ENCODE measurements at regions not wholly inside any gene's neighbourhood (a gene's known extent, or its start where the extent isn't known, plus 50 kb on each side); places are given as distances from the start of the nearest gene placed in this dataset.
"Not testable (repeated sequence)": the region's sequence is repeated elsewhere in the genome, so short reads cannot be mapped to it uniquely, and the experiment has no call there.

DNA sequence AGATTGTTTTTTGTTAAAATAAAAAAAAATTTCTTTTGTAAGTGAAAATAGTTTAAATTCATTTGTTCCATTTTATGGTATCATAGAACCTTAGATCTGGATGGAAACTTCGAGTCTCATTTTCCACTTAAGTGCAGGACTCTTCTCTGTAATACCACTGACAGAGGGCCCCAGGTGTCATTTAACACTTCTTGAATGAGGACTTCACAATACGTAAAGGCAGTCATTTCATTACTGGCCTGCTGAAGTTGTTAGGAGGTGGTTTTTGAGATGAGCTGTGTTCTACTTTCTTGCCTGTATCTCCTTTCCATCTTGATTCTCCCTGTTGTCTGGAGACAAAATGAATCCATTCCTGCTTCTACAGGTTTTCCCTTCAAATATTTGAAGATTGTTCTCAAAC lies 455.3 kb downstream of the DMRT2 start:
- no peak for DNase-seq

DNA sequence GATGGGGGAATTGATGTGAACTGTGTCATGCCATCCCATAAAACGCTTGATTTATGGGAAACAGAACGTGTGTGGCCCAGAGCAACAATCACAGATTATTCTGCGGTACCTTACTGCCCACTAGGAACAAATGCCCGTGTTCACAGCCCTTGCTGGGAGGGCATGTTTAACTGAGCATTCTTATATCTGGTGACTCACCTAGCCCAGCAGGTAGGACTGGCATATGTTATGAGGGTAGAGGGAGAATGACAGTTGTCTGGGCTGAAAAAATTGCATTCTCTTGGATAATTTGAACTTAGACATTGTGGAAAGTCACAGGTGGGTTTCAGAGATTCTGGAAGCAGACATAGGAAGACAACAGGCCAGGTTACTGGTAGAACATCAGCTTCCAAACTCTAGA lies 460.6 kb downstream of the DMRT2 start:
- DNase-seq: no peak

DNA sequence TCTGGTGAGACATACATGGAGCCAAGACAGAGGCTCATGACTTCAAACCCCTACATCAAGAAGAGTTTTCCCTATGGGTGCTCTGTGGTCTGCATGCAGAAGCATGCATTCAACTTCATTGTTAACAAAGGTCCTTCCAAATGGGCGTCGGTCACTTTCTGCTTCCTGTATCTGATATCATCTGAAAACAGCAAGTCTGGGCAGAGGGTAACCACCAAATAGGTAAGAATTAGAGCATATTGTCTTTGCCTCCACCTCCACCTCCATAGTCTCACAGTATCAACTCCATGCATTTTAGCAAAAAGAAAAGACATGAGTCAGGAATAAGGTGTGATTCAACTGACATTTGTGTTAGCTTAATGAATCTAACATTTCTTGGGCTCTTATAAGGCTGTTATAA lies 462.9 kb downstream of the DMRT2 start:
- DNase-seq: no peak

DNA sequence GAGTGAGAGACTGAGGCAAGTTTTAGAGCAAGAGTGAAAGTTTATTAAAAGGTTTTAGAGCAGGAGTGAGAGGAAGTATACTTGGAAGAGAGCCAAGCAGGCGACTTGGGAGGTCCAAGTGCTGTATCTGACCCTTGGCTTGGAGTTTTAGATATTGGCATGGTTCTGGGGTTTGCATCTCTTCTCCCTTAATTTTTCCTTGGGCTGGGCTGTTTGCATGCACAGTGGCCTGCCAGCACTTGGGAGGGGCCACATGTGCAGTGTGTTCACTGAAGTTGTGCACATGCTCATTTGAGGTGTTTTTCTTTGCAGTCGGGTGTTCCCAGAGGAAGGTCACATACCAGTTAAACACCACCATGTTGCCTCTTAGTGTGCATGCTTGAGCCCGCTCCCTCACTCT lies 464.1 kb downstream of the DMRT2 start:
- DNase-seq: no peak

DNA sequence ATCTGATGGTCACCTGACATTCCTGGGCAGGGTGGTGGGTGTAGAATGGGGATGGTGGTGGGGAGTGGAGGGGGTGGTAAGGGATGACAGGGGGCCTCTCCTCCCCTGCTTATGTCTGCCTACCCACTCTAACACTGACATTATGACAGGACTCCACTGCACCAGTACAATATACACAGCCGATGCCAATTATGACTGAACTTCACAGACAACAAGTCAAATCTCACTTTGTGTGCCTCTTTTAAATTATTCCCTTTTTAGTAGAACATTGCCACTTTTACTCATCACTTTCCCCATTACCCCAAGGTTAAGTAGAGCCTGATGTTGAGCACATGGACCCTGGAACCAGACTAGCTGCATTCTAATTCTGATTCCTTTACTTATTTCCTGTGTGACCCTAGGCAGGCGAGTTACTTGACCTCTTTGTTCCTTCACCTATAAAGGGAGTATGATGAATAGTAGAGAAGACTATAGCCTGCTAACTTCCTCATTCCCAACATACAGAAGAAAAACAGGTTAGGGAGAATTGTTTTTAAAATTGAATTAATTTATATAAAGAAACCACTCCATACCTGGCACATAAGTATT lies 464.7 kb downstream of the DMRT2 start:
- DNase-seq: no peak

DNA sequence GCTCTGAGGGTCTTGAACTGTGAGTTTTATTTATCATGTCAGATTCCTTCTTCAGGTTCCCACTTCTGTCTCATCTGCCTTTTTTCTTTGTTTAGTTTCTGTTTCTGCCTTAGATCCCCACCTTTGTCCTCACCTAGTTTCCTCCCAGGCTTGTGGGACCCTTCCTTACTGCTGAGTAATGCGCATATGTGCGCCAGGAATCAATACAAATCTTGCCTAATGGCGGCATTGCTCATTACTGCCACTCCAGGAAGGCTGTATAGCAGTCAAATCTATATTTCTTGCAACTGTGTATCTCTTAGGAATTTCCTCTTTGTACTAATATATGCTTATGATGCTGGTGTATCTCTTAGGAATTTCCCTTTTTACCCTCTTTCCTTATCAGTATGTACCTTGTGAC lies 465.4 kb downstream of the DMRT2 start:
- DNase-seq: no peak

DNA sequence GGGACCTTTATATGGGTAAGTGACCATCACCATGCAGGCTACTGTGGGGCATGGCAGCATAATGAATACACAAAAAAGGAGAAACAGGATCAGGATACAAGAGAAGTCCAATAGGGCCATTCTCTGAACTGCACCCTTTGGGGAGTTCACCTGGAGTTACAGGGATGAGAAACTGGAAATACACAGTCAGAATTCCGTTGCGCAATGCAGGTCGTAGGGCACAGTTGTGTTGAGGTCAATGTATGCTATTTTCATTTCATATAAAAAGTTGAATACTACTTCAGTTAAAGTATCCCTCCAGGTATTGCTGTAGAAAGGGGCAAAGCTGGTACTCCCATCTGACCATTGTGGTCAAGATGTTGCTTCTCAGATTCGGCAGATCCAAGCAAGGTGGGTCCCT lies 471.4 kb downstream of the DMRT2 start:
- DNase-seq: no peak

DNA sequence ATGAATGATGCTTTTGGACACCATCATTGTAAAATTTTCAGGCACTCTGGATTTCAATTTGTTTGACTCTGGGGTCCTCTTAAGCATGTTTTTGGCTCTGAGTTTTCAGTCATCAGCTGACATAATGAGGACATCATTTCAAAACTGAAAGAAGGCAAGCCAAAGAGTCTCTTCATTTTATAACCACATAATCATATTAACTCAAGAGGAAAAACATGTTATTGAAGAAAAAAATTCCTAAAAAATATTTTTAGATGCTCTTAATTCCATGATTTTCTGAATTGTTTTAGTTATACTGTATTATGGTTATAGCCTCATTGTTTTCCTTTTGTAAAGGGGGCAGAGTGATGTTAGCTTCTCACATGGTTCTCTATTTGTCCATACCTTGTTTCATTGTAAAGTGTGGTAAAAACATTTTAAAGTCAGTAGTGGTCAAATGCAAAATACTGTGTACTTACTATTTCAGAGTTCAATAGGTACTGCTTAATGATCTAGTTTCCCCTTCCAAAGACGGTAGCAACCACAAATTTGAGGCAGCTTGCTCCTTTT lies 472.1 kb downstream of the DMRT2 start:
- no peak for DNase-seq

DNA sequence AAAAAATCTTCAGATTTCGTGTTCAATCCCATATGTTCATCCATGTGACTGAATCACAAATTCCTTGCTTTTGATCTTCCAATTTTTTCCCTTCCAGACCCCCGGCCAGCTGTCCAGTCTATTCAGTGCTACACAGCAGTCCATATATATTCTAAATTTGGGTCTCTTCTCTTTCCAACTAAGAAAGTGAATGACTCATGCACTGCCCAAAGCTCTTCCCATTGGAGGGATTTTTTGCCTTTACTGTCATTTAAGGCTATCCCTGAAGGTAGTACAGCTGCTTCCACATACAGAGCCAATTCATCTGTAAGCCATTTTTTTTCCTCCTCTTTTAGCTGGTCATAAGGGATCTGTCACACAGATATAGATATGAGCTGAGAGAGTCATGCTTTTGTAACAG lies 478.3 kb downstream of the DMRT2 start:
- DNase-seq: no peak

DNA sequence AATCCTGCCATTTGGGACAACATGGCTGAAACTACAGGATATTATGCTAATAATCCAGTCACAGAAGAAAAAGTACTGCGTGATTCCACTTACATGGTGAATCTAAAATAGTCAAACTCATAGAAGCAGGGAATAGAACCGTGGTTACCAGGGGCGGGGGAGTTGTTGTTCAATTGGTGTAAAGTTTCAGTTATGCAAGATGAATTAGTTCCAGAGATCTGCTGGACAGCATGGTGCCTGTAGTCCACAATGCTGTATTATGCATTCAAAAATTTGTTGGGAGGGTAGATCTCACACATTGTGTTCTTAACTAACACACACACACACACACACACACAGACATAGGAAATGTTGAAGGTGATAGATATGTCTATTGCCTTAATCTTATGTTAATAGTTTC lies 480.5 kb downstream of the DMRT2 start:
- no peak for DNase-seq

DNA sequence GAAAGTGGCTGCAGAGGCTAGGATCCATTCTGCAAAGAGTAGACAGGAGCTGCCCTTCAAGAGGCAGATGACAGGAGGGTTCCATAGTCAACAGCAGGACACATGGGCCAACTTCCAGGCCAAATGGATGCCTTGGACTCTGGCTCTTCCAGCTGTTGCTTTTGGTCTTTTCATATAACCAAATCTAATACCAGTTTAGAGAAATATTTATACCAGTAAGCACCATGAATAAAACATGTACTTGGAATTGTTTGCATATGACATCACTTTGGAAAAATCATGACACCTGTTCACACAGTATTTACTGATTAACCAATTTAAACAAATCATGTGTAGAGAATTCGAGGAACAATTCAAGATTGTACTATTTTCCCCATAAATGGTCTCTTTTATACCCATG lies 481.3 kb downstream of the DMRT2 start:
- no peak for DNase-seq

DNA sequence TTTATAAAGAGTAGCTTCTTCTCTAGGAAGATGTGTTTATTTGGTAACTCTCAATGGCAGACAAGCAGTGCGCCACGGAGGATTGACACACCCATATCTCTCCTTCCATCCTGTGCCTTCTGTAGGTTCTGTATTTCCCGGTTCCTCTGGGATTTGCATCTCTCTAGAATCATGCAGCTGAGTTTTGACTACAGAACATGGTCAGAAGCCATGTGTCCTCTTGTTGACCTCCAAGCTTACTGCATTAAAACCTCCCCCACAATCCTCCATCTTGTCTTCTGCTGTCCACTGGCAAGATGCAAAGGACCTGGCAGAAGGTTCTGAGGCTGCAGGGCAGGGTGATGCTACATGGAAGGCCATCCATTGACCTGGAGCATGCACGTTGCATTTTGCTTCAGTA lies 482.0 kb downstream of the DMRT2 start:
- no peak for DNase-seq

DNA sequence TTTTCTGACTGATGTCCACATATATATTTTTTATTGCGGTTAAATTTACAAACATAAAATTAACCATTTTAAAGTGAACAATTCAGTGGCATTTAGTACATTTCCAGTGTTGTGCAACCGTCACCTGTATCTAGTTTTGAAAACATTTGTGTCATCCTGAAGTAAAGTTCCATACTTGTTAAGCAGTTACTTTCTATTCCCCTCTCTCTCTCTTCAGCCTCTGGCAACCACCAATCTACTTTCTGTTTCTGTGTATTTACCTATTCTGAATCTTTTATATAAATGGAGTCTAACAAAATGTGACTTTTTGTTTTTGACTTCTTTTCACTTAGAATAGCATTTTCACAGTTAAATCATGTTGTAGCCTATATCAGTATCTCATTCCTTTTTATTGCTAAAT lies 480.1 kb upstream of the SMARCA2 start:
- no peak for DNase-seq

DNA sequence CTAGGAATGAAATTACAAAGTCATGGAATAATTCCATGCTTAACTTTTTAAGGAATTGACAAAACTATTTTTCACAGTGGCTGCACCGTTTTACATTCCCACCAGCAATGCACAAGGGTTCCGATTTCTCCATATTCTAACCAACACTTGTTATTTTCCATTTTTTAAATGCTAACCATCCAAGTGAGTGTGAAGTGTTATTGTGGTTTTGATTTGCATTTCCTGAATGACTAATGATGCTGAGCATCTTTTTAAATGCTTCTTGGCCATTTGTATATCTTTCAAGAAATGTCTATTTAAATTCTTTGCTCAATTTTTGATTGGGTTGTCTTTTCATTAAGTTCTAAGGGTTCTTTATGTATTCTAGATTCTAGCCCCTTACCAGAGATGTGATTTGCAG lies 479.5 kb upstream of the SMARCA2 start:
- DNase-seq: no peak

DNA sequence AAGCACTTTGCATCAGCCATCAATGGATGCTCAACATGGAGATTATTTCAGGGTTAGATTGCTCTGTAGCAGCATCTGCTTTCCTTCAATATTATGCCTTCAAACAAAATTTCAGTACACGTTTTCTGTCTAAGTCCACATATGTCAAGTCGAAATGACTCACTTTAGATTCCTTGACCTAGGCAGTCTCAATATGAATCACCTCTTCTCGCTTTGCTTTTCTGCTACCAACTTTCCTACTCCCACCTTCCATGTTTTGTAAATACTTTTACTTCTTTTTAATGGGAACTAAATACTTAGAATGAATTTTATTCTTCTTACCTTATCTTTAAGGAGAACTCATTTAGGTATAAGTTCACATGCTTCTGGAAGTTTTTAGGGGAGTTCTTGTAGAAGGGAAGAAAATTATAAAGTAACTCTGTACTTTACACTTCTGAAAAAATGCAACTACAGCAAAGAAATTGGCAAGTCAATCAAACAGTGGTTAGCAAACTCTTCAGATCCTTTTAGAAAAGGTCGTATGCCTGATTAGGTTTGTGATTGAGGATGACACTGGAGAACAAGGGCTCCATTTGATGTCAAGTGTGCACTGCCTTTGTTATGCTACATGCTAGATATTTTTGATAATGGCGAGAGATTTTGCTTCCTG lies 478.5 kb upstream of the SMARCA2 start:
- DNase-seq: no peak

DNA sequence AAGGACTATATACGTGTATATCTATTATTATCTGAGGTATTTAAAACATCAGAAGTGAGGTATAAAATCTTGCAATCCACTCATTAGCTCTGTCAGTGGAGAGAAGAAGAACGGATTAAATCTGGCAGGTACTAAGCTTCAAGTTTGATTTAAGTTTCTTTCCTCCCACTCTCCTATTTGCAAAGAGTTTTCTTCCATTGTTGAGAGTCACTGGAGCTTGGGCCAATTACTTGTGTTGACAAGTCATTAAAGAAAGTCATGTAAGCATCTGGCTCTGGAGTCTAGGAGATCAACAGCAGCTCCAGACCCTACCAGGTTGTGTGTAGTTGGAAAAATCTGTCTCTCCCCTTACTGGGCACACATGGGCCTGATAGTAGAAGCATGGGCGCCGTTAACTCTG lies 476.8 kb upstream of the SMARCA2 start:
- DNase-seq: no peak

DNA sequence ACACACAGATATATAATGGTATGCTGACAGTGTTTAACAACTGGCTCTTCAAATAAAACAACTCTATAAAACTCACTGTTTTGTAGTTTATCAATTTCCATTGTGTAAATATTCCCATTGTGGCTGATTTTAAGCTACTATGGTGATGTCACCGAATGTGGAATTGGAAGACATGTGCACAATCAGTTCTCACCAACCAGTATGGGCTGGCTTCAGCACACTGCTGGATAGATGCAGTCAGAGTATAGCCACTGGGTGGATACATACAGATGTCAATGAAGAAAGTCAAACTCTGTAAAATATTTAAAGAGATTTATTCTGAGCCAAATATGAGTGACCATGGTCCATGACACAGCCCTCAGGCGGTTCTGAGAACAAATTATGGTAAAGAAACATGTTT lies 475.9 kb upstream of the SMARCA2 start:
- DNase-seq: no peak

DNA sequence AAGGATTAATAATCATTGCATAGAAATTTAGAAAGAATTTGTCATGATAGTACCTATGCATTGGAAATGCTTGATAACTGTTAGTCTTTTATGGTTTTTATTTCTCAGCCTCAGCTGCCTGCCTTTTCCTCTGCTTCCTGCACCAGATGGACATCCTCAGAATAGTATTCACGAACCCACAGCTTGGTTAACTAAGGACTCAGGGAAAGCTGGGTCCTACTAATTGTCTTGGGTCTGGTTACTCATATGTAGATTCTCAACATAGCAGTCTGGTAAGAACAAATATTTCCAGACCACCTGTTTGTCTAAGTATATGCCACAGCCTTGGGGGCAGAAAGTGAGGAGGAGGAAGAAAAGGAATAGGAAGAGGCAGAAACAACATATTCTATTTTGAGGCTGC lies 464.5 kb upstream of the SMARCA2 start:
- no peak for DNase-seq

DNA sequence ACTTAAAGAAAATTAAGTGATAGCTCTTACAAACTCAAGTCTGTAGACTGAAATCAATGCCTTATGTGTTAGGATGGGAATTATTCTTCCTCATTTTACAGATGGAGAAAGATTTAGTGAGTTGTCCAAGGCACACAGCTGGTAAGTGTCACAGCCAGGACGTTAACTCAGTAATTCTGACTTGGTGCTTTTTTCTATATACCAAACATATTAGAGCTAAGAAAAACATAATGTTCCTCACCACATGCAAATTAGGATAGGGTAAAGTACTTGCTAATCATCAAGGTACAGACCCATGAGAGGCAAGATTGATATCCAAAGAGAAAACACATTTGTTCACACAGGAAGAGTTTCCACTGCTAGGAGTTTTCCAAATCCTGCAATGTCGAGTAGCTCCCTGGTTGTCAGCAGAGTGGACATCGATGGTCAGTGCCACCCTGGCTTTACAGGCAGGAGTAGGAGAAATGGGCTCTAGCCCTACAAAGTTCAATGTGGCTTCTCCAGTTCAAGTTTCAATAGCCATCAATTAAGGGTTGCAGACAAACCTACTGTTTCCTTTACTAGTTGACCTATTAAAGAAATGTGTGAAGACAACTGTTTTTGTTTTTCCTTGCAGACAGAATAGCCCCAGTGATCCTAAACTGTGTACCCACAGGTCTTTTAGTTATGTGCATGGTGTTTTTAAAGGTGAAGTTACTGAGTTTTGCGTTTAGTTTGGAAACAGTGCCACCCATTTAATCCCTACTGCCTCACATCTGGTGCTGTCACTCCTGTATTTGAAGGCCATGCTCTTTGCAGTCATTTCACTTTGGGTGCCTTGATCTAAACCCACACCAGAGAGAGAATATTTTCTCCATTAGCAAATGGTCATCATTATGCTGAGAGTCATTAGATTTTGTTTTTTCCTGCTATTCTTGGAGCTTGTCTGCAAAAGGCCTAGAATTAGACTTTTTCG lies 460.8 kb upstream of the SMARCA2 start:
- DNase-seq: no peak

DNA sequence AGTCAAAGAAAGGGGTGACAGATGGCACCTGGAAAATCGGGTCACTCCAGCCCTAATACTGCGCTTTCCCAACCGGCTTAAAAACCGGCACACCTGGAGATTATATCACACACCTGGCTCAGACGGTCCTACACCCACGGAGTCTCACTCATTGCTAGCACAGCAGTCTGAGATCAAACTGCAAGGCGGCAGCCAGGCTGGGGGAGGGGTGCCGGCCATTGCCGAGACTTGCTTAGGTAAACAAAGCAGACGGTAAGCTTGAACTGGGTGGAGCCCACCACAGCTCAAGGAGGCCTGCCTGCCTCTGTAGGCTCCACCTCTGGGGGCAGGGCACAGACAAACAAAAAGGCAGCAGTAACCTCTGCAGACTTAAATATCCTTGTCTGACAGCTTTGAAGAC lies 456.5 kb upstream of the SMARCA2 start:
- DNase-seq: not testable (repeated sequence)

DNA sequence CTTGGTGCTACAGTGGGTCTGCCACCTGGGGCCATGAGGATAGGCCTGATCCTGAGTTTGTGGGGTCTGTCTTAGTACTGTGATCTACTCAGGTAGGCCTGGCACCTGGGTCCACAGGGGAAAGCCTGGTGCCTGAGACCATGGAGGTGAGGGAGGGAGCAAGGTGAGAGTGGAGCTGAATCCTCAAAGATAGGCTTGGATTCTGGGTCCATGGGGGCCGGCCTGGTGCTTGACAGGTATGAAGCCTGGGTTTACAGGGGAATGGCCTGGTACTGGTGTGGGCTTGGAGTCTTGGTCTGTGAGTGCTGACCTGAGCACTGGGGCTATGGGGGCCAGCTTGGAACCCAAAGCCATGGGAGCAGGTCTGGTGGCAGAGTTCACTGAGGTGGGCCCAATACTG lies 439.2 kb upstream of the SMARCA2 start:
- no peak for DNase-seq

DNA sequence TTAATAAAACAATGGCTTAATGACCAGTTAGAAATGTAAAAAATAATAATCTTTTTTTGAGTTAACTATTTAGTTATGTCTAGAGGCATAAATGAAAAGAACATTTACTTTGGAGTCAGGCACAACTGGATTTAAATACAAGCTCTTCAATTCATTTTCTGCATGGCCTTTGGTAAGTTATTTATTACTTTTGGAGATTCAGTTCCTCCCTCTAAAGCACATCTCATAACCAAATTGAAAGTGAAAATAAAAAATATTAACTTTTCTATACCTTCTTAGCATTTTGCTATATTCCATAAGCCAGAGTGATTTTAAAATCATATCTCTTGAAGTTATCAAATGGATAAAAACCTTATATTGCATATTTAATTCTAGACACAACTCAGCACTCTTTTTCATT lies 434.9 kb upstream of the SMARCA2 start:
- DNase-seq: no peak

DNA sequence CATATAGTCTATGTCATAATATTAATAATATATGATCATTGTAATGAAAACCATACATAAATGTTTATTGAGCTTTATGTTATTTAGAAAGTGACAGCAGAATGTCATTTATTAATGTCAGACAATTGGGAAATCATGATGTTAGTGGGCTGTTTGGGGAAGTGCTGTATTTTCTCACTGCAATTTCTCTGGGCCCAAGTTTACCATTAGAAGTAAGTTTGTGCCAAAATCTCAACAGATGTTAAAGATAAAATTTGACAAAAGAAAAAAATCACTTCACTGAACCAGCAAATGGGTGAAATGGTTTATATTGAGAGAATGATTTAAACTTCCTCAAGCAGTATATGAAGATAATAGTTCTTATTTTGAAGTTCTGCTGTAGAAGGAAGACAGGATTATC lies 433.2 kb upstream of the SMARCA2 start:
- no peak for DNase-seq

DNA sequence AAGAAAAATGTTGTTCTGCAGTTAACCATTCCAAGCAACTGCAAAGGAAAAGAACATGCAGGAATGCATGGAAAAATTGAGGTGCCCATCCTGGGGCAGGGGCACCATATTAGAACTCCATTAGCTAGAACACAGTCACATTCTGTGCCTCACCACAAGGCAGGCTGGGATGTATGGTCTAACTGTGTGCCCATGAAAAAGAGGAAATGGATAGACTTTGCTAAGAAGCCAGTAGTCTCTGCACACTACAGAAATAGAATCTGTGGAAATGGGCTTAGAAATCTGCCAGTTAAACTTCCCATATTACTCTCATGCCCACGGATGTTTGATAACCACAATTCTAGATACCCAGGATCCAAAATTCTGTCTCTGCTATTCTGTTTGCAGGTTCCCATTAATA lies 423.8 kb upstream of the SMARCA2 start:
- DNase-seq: no peak

All from fibroblast of upper back skin (primary cell).